Body of pancreas (tissue), 4 donors: ENCODE measurements at regions not wholly inside any gene's neighbourhood (a gene's known extent, or its start where the extent isn't known, plus 50 kb on each side); places are given as distances from the start of the nearest gene placed in this dataset.

Experiments used
- POLR2A ChIP-seq, 3 donors: fragments of 450-650 bp; IDR thresholded peaks; one replicate each; pipeline ENCODE4 v1.6.1; 2016; ENCODE audit warnings: antibody characterized with exemption in 3 of 3, mild to moderate bottlenecking in 2 of 3
- TF ChIP-seq, protein P1 (sequence below), 7 experiments: fragments of 450-650 bp in 4 of 7; fragments of 200-600 bp in 3 of 7; sonication (generic) in 3 of 7; IDR thresholded peaks; one replicate each; pipeline ENCODE4 v1.5.1; 2016 to 2019; ENCODE audit warnings: antibody characterized with exemption in 7 of 7

DNA sequence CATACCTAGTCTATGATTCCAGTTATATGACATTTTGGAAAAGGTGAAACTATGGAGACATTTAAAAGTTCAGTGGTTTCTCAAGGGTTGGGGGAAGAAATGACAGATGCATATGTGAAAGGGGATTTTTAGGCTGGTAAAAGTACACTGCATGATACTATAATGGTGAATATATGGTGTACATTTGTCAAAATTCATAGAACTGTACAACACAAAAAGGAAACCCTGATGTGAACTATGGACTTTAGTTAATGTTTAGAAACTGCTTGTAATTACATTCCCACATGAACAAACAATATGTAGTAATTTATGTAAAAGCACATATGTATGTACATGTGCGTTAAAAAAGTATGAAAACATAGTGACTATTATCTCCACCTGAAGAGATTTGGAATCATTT lies 907.3 kb upstream of the CITED2 start:
- TF ChIP-seq, protein P1, sequence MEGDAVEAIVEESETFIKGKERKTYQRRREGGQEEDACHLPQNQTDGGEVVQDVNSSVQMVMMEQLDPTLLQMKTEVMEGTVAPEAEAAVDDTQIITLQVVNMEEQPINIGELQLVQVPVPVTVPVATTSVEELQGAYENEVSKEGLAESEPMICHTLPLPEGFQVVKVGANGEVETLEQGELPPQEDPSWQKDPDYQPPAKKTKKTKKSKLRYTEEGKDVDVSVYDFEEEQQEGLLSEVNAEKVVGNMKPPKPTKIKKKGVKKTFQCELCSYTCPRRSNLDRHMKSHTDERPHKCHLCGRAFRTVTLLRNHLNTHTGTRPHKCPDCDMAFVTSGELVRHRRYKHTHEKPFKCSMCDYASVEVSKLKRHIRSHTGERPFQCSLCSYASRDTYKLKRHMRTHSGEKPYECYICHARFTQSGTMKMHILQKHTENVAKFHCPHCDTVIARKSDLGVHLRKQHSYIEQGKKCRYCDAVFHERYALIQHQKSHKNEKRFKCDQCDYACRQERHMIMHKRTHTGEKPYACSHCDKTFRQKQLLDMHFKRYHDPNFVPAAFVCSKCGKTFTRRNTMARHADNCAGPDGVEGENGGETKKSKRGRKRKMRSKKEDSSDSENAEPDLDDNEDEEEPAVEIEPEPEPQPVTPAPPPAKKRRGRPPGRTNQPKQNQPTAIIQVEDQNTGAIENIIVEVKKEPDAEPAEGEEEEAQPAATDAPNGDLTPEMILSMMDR (IDR thresholded peaks at IDR 0.05): no peak
- no peak for TF ChIP-seq POLR2A (IDR thresholded peaks at IDR 0.05)
